Loucy (cell line): ENCODE measurements at regions not wholly inside any gene's neighbourhood (a gene's known extent, or its start where the extent isn't known, plus 50 kb on each side); places are given as distances from the start of the nearest gene placed in this dataset.

Source experiments
- CTCF ChIP-seq: fragments of 200-600 bp; sonication (generic); conservative IDR thresholded peaks from 2 replicates; pipeline ENCODE4 v1.5.1; 2014; ENCODE audit warnings: mild to moderate bottlenecking, antibody characterized with exemption, low read length
- EZH2phosphoT487 ChIP-seq: fragments of 200-600 bp; IDR thresholded peaks from 2 replicates; pipeline ENCODE4 v1.6.1; 2018; ENCODE audit warnings: antibody characterized with exemption, mild to moderate bottlenecking, moderate library complexity, borderline replicate concordance

DNA sequence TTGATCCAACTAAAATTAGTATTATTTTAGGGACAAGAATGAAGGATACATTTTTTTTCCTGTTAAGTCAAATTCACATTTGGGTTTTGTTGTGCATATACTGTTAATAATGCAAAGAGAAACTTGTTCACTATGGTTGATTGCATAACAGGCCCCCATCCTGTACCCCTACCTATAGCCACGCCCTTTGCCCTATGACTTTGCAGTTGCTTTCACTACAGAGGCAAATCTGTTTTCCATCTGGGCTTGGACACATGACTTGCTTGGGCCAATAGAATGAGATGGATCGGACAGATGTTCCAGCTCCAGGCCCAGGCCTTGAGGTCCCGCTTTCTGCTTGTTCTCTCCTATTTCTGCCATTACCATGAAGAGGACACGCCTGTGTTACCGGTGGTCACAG lies 278.5 kb upstream of the HNRNPA3 start:
- TF ChIP-seq CTCF (no peak), EZH2phosphoT487 (no peak)
